Kidney (tissue), 13 donors: ENCODE measurements at regions not wholly inside any gene's neighbourhood (a gene's known extent, or its start where the extent isn't known, plus 50 kb on each side); places are given as distances from the start of the nearest gene placed in this dataset.

Source experiments
- DNase-seq, 5 donors: peaks; one replicate each; pipeline ENCODE4 v3.0.0-alpha.2; 2013 to 2020
- FAIRE-seq: peaks from 2 replicates; lab custom pipeline; 2012; peaks lifted over from hg19 to GRCh38; lab: Jason Lieb, UNC
- H3K27ac ChIP-seq, 2 donors: one replicate each; pipeline ENCODE4 v1.7.0; 2013; ENCODE audit warnings: low read depth in 2 of 2, low read length in 2 of 2, inconsistent platforms in 1 of 2
- H3K27me3 ChIP-seq: one replicate; pipeline ENCODE4 v1.7.1; 2013; ENCODE audit warnings: low read length, inconsistent platforms; ENCODE audit not compliant: control insufficient read depth, insufficient read depth
- H3K36me3 ChIP-seq, 3 donors: one replicate each; pipeline versions ENCODE4 v1.7.0 to v1.7.1; 2013; ENCODE audit warnings: low read length in 3 of 3, control low read depth in 1 of 3, inconsistent platforms in 1 of 3; ENCODE audit not compliant: insufficient read depth in 3 of 3, control insufficient read depth in 2 of 3
- H3K4me1 ChIP-seq, 3 donors: one replicate each; pipeline versions ENCODE4 v1.7.0 to v1.7.1; 2013; ENCODE audit warnings: low read length in 3 of 3, inconsistent platforms in 1 of 3, low read depth in 1 of 3; ENCODE audit not compliant: control insufficient read depth in 2 of 3, insufficient read depth in 2 of 3
- H3K4me3 ChIP-seq, 3 donors: one replicate each; pipeline versions ENCODE4 v1.7.0 to v1.8.1; 2013; ENCODE audit warnings: low read length in 3 of 3, control low read depth in 1 of 3, inconsistent platforms in 1 of 3
- H3K9ac ChIP-seq, 3 donors: one replicate each; pipeline versions ENCODE4 v1.7.0 to v1.7.1; 2013; ENCODE audit warnings: low read length in 3 of 3, control low read depth in 1 of 3, inconsistent platforms in 1 of 3
- H3K9me3 ChIP-seq, 3 donors: one replicate each; pipeline versions ENCODE4 v1.7.0 to v1.7.1; 2013; ENCODE audit warnings: low read length in 3 of 3, control low read depth in 1 of 3, inconsistent platforms in 1 of 3; ENCODE audit not compliant: control insufficient read depth in 2 of 3, insufficient read depth in 1 of 3
- CTCF ChIP-seq: IDR thresholded peaks from 3 replicates; pipeline ENCODE4 v1.5.1; 2012; ENCODE audit warnings: mild to moderate bottlenecking, moderate library complexity, borderline replicate concordance; ENCODE audit not compliant: insufficient read depth; ENCODE audit errors: extremely low read depth
- intact Hi-C: fragments of 100-400 bp; cut with DNase I; formaldehyde crosslinking; loops from one replicate; pipeline ENCODE4 v1.11.1; 2022
- donor health status: control.
- donor health status: control.
- donor health status: control.
- donor health status: control.
- donor health status: control.
- donor health status: DM: yes; HTN: yes; CAD: no.
- donor health status: Normal renal cell carcinoma (clear cell type).

GRCh38 chr2:228875152-228875900 is 395.8 kb downstream of the PID1 start:
- Histone ChIP-seq H3K4me1 (no peaks in the 10 kb centered on the region), H3K9ac (no peak overlapping the region), H3K27me3 (no peaks in the 10 kb centered on the region), H3K36me3 (no peaks in the 10 kb centered on the region), H3K9me3 (no peaks in the 10 kb centered on the region), H3K4me3 (no peak overlapping the region), H3K27ac (no peak overlapping the region)
- DNase-seq (peak in 2 of 5 donors; percentile 21 to 48), FAIRE-seq (no peak)
- intact Hi-C loops, result no loop called here
- TF ChIP-seq CTCF, result no peak

DNA sequence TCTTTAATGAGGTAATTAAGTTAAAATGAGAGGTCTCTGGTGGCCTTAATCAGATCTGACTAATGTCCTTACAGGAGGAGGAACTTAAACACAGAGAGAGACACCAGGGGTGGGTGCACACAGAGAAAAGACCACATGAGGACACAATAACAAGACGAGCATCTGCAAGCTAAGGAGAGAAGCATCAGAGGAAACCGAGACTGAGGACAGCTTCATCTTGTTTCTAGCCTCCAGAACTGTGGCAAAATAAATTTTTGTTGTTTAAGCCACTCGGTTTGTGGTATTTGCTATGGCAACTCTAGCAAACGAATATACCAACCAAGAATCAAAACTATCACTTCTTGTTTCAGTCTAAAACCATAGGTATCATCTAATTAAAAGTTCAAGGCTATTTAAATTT is 400.1 kb downstream of the PID1 start:
- no peak overlapping the region for H3K9ac ChIP-seq
- FAIRE-seq (no peak), DNase-seq (no peak)
- no peaks in the 10 kb centered on the region for H3K4me1 ChIP-seq
- intact Hi-C loops, result no loop called here
- H3K27me3 ChIP-seq, result no peaks in the 10 kb centered on the region
- H3K9me3 ChIP-seq, result no peaks in the 10 kb centered on the region
- TF ChIP-seq CTCF, result no peak
- no peak overlapping the region for H3K4me3 ChIP-seq
- no peaks in the 10 kb centered on the region for H3K36me3 ChIP-seq
- no peak overlapping the region for H3K27ac ChIP-seq

GRCh38 chr2:228869636-228870264 is 401.3 kb downstream of the PID1 start:
- TF ChIP-seq CTCF, result no peak

More at GRCh38 chr2:228869636-228870264, 401.3 kb downstream of the PID1 start:
- FAIRE-seq, result no peak
- intact Hi-C loops, result no loop called here
- Histone ChIP-seq H3K9ac (no peak overlapping the region), H3K4me3 (no peak overlapping the region), H3K27ac (no peak overlapping the region), H3K27me3 (no peaks in the 10 kb centered on the region), H3K4me1 (no peaks in the 10 kb centered on the region), H3K9me3 (no peaks in the 10 kb centered on the region), H3K36me3 (no peaks in the 10 kb centered on the region)
- no peak for DNase-seq
